ENCODE measurements at regions not wholly inside any gene's neighbourhood (a gene's known extent, or its start where the extent isn't known, plus 50 kb on each side); places are given as distances from the start of the nearest gene placed in this dataset.

DNA sequence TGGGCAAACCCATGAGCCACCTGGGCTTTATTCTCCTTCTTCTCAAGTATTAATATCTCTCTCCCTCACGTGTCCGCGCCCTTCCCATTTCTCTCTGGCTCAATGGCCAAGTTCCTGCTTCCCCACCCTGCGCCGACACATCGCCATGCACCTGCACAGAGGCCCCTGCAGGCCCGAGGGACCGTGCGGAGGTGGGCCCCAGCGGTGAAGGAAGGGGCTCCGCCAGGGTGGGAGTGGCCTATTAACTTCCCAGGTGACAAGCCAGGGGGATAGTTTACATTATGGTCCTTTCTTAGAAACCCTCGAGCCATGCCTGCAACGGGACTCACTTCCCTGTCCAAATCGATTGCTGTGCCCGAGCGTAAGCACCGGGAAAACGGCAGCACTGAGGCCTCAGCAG is 110.0 kb upstream of the ADARB2 start:
- DNase-seq = no peak

DNA sequence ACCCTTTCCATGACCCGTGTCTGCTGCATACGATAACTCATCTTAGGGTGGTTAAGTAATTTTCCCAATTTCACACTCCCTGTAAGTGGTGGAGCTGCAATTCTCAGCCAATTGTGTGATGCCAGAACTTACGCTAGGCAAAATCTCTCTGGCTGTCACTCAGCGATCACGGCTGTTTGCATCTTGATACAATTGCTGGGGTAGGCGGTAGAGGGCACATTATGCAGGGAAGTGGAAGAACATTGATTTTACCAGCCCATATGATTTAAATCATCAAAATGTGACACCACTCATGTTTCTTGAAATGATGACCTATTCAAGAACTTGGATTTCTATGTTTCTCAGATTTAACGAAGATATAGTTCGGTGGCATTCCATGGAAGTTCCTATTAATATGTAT is 108.7 kb upstream of the ADARB2 start:
- DNase-seq = no peak

DNA sequence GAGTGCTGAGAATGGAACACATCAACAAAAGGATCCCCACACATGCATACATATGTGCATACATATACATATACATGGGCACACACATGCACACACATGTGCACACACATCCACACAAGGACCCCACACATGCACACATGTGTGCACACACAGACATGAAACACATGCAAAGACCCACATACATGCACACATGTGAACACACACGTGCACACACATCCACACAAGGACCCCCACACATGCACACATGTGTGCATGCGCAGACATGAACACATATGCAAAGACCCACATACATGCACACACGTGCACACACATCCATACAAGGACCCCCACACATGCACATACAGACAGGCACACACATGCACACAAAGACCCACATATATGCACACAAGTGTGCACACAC is 104.4 kb upstream of the ADARB2 start:
- DNase-seq = no peak

- DNase-seq = no peak
Measured at GRCh38 chr10:1829712-1830111, 92.4 kb upstream of the ADARB2 start.

DNA sequence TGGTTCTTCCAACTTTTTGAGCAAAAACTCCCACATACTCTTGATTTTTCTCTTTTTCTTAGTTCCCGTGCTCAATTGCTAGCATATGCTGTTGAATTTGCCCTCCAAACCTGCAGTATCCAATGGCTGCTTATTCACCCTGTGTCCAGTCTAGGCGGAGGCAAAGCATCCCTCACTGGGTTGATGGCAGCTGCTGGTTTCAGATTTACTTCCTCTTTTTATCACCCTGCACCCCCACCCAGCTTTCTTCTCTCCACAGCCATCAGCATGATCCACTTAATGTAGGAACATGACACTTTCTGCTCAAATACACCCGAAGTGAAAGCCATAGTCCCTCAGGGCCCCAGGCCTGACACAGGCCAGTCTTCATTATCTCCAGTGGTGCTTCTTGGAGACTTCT is 87.6 kb upstream of the ADARB2 start:
- no peak for DNase-seq

DNA sequence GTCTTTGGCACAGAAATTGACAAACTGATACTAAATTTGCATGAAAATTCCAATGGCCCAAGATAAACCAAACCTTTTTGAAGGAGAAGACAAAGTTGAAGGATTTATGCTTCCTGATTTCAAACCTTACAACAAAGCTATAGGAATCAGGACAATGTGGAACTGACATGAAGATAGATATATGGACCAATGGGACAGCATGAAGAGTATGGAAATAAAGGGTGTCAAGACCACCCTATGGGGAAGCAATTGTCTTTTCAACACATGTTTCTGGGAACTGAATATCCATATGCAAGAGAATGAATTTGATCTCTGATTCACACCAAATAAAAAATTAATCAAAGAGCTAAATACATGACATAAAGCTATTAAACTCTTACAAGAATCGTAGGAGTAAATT is 77.2 kb upstream of the ADARB2 start:
- DNase-seq = no peak

GRCh38 chr10:1809139-1809741 is 71.9 kb upstream of the ADARB2 start:
- DNase-seq = no peak

DNA sequence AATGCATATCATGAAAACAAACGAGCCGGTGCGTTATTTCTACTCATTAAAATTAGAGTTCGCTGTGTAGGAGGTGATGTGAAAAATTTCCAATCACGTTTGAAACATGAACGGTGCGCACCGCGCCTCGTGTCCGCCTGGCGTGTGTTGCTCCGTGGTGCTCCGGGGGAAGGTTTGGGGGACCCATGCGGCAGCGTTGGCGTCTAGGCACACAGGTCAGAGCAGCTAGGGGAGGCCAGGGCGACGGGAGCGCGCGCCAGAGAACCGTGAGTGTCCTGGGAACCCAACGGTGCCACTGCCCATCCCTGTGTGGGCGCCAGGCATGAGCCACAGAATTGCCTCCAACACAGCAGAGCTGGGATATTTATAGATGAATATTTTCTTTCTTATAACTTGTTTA is 70.6 kb upstream of the ADARB2 start:
- no peak for DNase-seq

DNA sequence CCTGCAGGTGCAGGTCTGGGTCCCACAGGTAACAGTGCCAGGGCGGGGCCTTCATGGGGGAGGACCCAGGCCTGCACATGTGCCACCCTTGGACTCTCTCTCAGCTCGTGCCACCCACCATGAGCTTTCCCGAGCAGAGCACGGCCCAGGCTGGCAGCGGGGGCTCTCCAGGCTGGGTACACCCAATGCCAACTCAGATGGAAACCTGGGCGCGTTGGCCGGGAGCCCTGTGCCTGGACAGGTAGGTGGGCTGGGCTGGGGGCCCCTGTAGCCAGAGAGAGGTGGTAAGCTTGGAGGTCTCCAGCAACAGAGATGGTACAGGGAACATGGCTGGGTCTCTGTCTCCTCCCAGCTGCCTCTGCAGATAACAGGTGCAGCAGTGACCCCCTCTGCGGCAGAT is 69.9 kb upstream of the ADARB2 start:
- DNase-seq = no peak

GRCh38 chr10:1802413-1802812 is 65.1 kb upstream of the ADARB2 start:
- DNase-seq = no peak

- DNase-seq = no peak
Measured at GRCh38 chr10:1788401-1788800, 51.1 kb upstream of the ADARB2 start.
